Activated CD4-positive, CD25-positive, alpha-beta regulatory T cell treated with anti-CD3 and anti-CD28 coated beads, Interleukin-2, amount 50 U/mL, for 24 hours (primary cell): ENCODE measurements at regions not wholly inside any gene's neighbourhood (a gene's known extent, or its start where the extent isn't known, plus 50 kb on each side); places are given as distances from the start of the nearest gene placed in this dataset.
"Not testable (repeated sequence)": the region's sequence is repeated elsewhere in the genome, so short reads cannot be mapped to it uniquely, and the experiment has no call there.

Source experiments
- ATAC-seq, 2 donors: fragments of 150-1000 bp; cut with Tn5 transposase; one replicate each; pipeline ENCODE4 v1.10.0; 2021; ENCODE audit warnings: mild to moderate bottlenecking in 1 of 2, moderate library complexity in 1 of 2

- no peak for ATAC-seq
These were observed 257.0 kb upstream of the MINDY3 start for GRCh38 chr10:16117305-16117695.

GRCh38 chr10:16119445-16119844 lies 259.1 kb upstream of the MINDY3 start:
- ATAC-seq, result no peak

GRCh38 chr10:16120563-16120962 lies 260.3 kb upstream of the MINDY3 start:
- ATAC-seq, result no peak

- ATAC-seq, result no peak
These were observed 281.2 kb upstream of the MINDY3 start for GRCh38 chr10:16141499-16141898.

DNA sequence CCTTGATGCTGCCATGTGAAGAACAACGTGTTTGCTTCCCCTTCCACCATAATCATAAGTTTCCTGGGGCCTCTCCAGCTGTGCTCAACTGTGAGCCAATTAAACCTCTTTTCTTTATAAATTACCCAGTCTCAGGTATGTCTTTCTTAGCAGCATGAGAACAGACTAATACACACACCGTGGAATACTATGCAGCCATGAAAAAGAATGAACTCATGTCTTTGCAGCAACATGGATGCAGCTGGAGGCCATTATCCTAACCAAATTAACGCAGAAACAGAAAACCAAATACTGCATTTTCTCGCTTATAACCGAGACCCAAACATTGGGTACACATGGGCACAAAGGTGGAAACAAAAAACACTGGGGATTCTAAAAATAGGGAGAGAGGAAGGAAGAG lies 286.7 kb upstream of the MINDY3 start:
- ATAC-seq, result no peak

GRCh38 chr10:16155834-16156233 lies 281.0 kb upstream of the PTER start:
- no peak for ATAC-seq

- no peak for ATAC-seq
These were observed 280.1 kb upstream of the PTER start for GRCh38 chr10:16156681-16157080.

DNA sequence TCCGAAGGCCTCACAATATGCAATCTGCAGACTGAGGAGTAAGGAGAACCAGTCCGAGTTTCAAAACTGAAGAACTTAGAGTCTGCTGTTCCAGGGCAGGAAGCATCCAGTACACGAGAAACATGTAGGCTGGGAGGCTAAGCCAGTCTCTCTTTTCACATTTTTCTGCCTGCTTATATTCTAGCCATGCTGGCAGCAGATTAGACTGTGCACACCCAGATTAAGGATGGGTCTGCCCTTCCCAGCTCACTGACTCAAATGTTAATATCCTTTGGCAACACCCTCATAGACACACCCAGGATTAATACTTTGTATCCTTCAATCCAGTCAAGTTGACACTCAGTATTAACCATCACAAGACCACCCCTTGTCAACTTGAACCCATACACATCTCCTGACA lies 271.7 kb upstream of the PTER start:
- ATAC-seq, result not testable (repeated sequence)

DNA sequence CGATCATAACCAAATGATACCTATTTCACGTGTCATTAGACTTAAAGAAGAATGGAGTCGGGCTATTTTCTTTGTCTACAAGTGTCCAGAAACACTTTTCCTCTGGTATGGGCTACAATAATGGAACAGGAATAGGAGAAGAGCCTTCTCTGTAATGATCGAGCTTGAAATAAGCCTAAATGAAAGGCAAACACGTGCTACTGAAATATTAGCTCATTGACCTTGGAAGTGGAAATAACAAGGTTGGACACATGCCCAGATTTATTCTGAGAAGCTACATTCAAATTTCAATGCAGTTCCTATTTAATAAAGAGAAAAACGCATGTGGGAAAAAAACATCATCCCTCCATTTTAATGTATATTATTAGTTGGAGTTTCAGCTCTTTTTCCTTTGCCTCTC lies 254.7 kb upstream of the PTER start:
- no peak for ATAC-seq

DNA sequence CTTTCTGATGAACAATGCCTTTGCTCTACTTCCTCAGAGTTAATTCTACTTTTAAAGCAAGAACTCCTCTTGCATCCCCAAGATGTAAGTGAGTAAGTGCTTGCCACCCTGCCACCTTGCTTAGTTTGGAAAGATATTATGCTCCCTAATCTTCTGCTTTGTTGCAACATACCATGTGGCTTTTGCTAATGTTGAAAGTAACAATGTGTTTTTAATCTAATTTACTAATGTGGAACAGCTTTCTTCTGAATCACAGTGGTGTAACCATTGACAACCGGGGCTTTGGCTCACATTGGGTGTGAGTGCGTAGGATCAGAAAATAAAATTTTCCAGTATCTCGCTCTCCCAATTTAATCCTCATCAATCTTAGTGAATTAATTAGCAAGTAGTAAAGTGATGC lies 254.1 kb upstream of the PTER start:
- ATAC-seq, result no peak

- ATAC-seq, result no peak
These were observed 252.7 kb upstream of the PTER start for GRCh38 chr10:16184096-16184597.

DNA sequence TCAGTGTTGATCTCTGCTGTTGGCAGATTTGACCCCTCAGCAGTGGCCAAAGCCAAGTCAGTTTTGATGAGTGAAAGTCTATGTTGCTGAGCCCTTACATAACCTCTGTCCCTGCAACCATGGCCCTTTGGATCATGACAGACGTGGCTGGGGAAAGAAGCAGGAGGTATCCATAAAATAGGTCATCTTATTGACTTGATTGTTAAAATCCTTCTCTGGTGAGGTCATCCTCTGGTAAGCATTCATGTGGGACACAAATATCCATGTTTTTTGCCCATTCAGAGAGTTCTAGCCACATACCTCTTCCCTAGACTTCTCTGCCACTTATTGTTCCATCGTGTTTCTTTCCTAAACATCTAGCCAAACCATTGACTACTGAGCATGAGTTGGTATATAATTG lies 251.9 kb upstream of the PTER start:
- ATAC-seq, result no peak

DNA sequence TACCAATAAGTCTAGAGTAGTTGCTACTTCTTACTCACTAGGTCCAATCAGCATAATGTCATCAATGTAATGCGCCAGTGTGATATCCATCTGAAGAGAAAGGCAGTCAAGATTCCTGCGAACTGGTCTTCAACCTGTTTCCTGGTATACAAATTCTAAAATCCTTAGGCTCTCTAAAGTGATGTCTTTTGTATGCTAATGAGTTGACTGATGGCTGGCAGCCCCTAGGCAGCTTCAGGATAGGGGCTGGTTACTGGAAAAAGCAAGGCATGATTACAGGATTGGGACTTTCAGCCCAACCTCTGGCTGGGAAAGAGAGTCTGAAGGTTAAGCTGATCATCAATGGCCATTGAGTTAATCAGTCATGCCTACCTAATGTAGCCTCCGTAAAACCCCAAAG lies 250.2 kb upstream of the PTER start:
- ATAC-seq, result no peak

DNA sequence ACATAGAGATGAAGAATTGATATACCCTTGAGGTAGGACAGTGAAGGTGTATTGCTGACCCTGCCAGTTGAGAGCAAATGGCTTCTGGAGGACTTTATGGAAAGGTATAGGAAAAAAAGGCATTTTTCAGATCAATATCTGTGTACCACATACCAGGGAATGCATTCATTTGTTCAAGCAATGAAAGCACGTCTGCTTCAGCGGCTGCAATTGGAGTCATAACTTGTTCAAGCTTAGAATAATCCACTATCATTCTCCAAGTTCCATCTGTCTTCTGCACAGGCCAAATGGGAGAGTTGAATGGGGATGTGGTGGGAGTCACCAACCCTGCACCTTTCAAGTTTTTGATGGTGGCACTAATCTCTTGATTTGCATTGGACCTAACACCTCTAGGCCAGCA lies 249.6 kb upstream of the PTER start:
- ATAC-seq, result no peak

- no peak for ATAC-seq
These were observed 244.5 kb upstream of the PTER start for GRCh38 chr10:16192337-16192736.

DNA sequence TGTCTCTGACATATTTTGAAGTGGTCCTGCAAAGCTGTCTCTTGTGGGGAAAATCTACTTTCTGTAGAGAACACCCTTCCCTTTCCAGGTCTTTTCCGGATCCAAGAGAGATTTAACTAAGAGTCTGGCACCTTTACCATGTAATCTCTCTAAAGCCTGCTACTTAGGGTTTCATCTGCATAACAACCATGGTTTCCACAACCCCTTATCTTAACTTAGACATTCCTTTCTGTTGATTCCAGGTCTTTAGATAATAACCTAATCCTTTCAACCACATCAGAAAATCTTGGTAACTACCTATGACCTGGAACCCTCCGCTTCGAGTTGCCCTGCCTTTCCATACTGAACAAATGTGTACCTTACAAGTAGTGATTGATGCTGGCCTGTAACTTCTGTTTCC lies 243.6 kb upstream of the PTER start:
- ATAC-seq, result no peak

- peak; percentile 13 to 48 for ATAC-seq
These were observed 241.5 kb upstream of the PTER start for GRCh38 chr10:16195178-16195769.

GRCh38 chr10:16195894-16196293 lies 240.9 kb upstream of the PTER start:
- no peak for ATAC-seq

GRCh38 chr10:16199216-16199615 lies 237.6 kb upstream of the PTER start:
- no peak for ATAC-seq

DNA sequence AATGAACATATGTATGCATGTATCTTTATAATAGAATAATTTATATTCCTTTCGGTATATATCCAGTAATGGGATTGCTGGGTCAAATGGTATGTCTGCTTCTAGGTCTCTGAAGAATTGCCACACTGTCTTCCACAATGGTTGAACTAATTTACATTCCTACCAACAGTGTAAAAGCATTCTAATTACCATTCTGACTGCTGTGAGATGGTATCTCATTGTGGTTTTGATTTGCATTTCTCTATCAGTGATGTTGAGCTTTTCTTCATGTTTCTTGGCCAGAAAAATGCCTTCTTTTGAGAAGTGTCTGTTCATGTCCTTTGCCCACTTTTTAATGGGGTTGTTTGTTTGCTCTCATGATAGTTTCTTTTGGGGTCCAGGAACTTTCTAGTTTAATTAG lies 213.2 kb upstream of the PTER start:
- ATAC-seq, result not testable (repeated sequence)

- ATAC-seq, result no peak
These were observed 209.1 kb upstream of the PTER start for GRCh38 chr10:16227674-16228073.

DNA sequence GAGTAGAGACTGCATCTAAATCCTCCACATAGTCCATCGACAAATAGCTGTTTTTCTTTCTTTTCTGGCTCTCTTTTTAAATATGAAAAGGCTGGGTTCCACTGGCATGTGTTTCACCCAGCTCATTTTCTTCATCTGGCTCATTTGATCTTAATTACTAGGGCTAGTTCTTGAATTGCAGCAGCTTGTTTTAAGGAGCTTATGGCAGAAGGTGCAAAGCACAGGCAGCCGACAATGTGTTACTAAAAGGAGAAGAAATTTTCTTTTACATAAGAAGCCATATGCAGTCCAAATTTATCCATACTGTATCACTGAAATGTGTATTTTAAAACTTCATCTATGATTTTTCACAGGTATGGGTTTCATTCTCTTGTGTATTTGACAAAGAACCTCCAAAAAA lies 205.6 kb upstream of the PTER start:
- ATAC-seq, result no peak

GRCh38 chr10:16231734-16232435 lies 204.9 kb upstream of the PTER start:
- no peak for ATAC-seq

DNA sequence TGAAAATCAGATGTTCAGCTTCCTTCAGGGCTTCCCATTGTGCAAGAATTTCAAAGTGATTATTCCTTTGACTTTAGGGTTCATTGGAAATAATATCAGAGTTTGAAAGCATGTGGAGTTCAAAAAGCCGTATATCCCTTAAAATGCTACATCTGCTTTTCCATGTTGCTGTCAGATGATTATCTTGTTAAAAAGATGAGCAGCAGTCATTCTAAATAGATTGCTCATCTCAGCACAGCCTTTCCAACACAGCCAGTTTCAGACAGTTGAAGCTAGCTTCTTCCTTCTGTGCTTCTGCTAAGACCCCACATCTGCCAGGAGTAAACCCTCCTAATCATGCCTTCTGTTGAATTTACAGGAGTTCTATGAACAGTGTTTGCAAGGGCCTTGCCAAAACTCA lies 204.4 kb upstream of the PTER start:
- no peak for ATAC-seq

DNA sequence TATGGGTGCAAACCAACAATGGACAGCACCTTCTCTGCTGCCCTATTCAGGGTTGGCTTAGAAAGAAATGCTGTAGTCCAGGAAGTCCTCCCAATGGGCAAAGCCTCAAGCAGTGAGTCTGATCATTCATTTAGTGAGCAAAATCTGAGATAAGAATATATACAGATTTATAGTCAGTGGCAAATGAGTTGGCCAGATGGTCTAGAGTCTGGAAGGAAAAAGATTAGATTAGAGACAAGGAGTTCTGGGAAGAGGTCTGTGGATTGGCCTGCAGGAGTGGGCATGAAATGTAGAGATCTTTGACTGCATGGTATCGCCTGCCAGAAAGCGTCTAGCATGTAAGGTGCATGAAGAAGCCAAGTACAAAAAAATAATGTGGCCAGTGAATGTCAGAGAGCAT lies 201.9 kb upstream of the PTER start:
- no peak for ATAC-seq
